GM12864 (cell line): ENCODE measurements at regions not wholly inside any gene's neighbourhood (a gene's known extent, or its start where the extent isn't known, plus 50 kb on each side); places are given as distances from the start of the nearest gene placed in this dataset.
A peak's percentile ranks its signal among the peaks of the same experiment; 100 is the strongest.

Source experiments
- DNase-seq: peaks from one replicate; pipeline ENCODE4 v3.0.0-alpha.2; 2011; ENCODE audit warnings: low read depth
- H3K4me3 ChIP-seq: 2 replicates; pipeline ENCODE4 v1.5.1; 2011; ENCODE audit warnings: mild to moderate bottlenecking, low read depth, low read length, control low read depth
- CTCF ChIP-seq: IDR thresholded peaks from 2 replicates; pipeline ENCODE4 v1.5.1; 2011; ENCODE audit warnings: low read depth, mild to moderate bottlenecking, moderate library complexity, low read length, control low read depth, inconsistent platforms; ENCODE audit errors: missing control alignments

- DNase-seq: no peak
- TF ChIP-seq CTCF: peak; percentile 66
- no peak overlapping the region for H3K4me3 ChIP-seq
Observed at GRCh38 chr6:10465629-10466499, 51.0 kb upstream of the TFAP2A start.
